SK-N-MC (cell line): ENCODE measurements at regions not wholly inside any gene's neighbourhood (a gene's known extent, or its start where the extent isn't known, plus 50 kb on each side); places are given as distances from the start of the nearest gene placed in this dataset.

Experiments used
- EZH2 ChIP-seq: fragments of 200-600 bp; sonication (generic); IDR thresholded peaks from one replicate; pipeline ENCODE4 v1.6.1; 2017; ENCODE audit warnings: antibody characterized with exemption
- POLR2AphosphoS5 ChIP-seq: IDR thresholded peaks from 2 replicates; pipeline ENCODE4 v1.6.1; 2012; ENCODE audit warnings: mild to moderate bottlenecking, low read depth, low read length, borderline replicate concordance

DNA sequence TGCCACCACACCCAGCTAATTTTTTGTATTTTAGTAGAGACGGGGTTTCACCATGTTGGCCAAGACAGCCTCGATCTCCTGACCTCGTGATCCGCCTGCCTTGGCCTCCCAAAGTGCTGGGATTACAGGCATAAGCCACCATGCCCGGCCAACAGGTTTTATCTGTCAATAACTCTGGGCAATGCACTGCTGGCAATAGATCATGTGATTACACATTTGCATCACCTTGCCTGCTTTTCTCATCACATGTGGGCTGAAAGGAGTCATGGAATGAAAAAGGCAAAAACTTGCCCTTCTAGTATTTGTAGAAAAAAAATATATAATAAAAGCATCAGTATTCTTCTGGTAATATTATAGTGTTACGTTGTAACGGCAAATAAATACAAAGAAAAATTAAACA is 164.5 kb downstream of the NHLRC3 start:
- TF ChIP-seq EZH2 (no peak), POLR2AphosphoS5 (no peak)
